ENCODE measurements at regions not wholly inside any gene's neighbourhood (a gene's known extent, or its start where the extent isn't known, plus 50 kb on each side); places are given as distances from the start of the nearest gene placed in this dataset.

GRCh38 chr16:76612497-76612896 lies 335.3 kb downstream of the CNTNAP4 start:
- Histone ChIP-seq H3K4me3 (ENCODE audit: low read depth in 1 of 2, low read length in 2 of 2) (no peak overlapping the region), H3K36me3 (ENCODE audit: control insufficient read depth in 2 of 2, insufficient read depth in 2 of 2, low read length in 1 of 2) (no peaks in the 10 kb centered on the region), H3K9me3 (ENCODE audit: control insufficient read depth in 2 of 2, insufficient read depth in 1 of 2, low read depth in 1 of 2, low read length in 1 of 2) (no peaks in the 10 kb centered on the region), H3K4me1 (ENCODE audit: control insufficient read depth in 2 of 2, insufficient read depth in 2 of 2, low read length in 1 of 2) (no peaks in the 10 kb centered on the region), H3K27ac (ENCODE audit: low read depth in 2 of 2, low read length in 1 of 2) (no peak overlapping the region), H3K27me3 (ENCODE audit: control insufficient read depth in 1 of 2, insufficient read depth in 2 of 2, low read length in 2 of 2) (no peaks in the 10 kb centered on the region)
- WGBS, 2 donors, result 47 to 68% methylated on average over 1 of the region's 1 CpG

- Histone ChIP-seq H3K4me1 (ENCODE audit: control insufficient read depth in 2 of 2, insufficient read depth in 2 of 2, low read length in 1 of 2) (no peaks in the 10 kb centered on the region), H3K27ac (ENCODE audit: low read depth in 2 of 2, low read length in 1 of 2) (no peak overlapping the region), H3K4me3 (ENCODE audit: low read depth in 1 of 2, low read length in 2 of 2) (no peak overlapping the region), H3K36me3 (ENCODE audit: control insufficient read depth in 2 of 2, insufficient read depth in 2 of 2, low read length in 1 of 2) (no peaks in the 10 kb centered on the region), H3K27me3 (ENCODE audit: control insufficient read depth in 1 of 2, insufficient read depth in 2 of 2, low read length in 2 of 2) (no peaks in the 10 kb centered on the region), H3K9me3 (ENCODE audit: control insufficient read depth in 2 of 2, insufficient read depth in 1 of 2, low read depth in 1 of 2, low read length in 1 of 2) (no peaks in the 10 kb centered on the region)
Measured at GRCh38 chr16:76614269-76614668, 337.1 kb downstream of the CNTNAP4 start.

GRCh38 chr16:76622876-76623275 lies 345.7 kb downstream of the CNTNAP4 start:
- Histone ChIP-seq H3K9me3 (ENCODE audit: control insufficient read depth in 2 of 2, insufficient read depth in 1 of 2, low read depth in 1 of 2, low read length in 1 of 2) (no peaks in the 10 kb centered on the region), H3K4me1 (ENCODE audit: control insufficient read depth in 2 of 2, insufficient read depth in 2 of 2, low read length in 1 of 2) (no peaks in the 10 kb centered on the region), H3K4me3 (ENCODE audit: low read depth in 1 of 2, low read length in 2 of 2) (no peak overlapping the region), H3K27me3 (ENCODE audit: control insufficient read depth in 1 of 2, insufficient read depth in 2 of 2, low read length in 2 of 2) (no peaks in the 10 kb centered on the region), H3K36me3 (ENCODE audit: control insufficient read depth in 2 of 2, insufficient read depth in 2 of 2, low read length in 1 of 2) (no peaks in the 10 kb centered on the region), H3K27ac (ENCODE audit: low read depth in 2 of 2, low read length in 1 of 2) (no peak overlapping the region)
- 64 to 72% methylated on average over 3 of the region's 3 CpGs for WGBS, 2 donors

- Histone ChIP-seq H3K27me3 (ENCODE audit: control insufficient read depth in 1 of 2, insufficient read depth in 2 of 2, low read length in 2 of 2) (no peaks in the 10 kb centered on the region), H3K4me1 (ENCODE audit: control insufficient read depth in 2 of 2, insufficient read depth in 2 of 2, low read length in 1 of 2) (no peaks in the 10 kb centered on the region), H3K27ac (ENCODE audit: low read depth in 2 of 2, low read length in 1 of 2) (no peak overlapping the region), H3K36me3 (ENCODE audit: control insufficient read depth in 2 of 2, insufficient read depth in 2 of 2, low read length in 1 of 2) (no peaks in the 10 kb centered on the region), H3K4me3 (ENCODE audit: low read depth in 1 of 2, low read length in 2 of 2) (peak overlapping the region in 1 of 2 donors; percentile 29), H3K9me3 (ENCODE audit: control insufficient read depth in 2 of 2, insufficient read depth in 1 of 2, low read depth in 1 of 2, low read length in 1 of 2) (peaks cover 4 to 7% of the 10 kb centered on the region in 2 donors)
- 79 to 82% methylated on average over 31 to 36 of the region's 36 CpGs for WGBS, 2 donors
Measured at GRCh38 chr16:76634847-76635697, 357.9 kb downstream of the CNTNAP4 start.

- WGBS, 2 donors, result 47 to 48% methylated on average over 10 of the region's 10 CpGs
- H3K4me3 ChIP-seq (ENCODE audit: low read depth in 1 of 2, low read length in 2 of 2), result no peak overlapping the region
- H3K9me3 ChIP-seq (ENCODE audit: control insufficient read depth in 2 of 2, insufficient read depth in 1 of 2, low read depth in 1 of 2, low read length in 1 of 2), result peaks cover 2 to 3% of the 10 kb centered on the region in 2 donors
Measured at GRCh38 chr16:76639685-76640289, 362.6 kb downstream of the CNTNAP4 start.

GRCh38 chr16:76650582-76650981 lies 373.4 kb downstream of the CNTNAP4 start:
- no peaks in the 10 kb centered on the region for H3K9me3 ChIP-seq (ENCODE audit: control insufficient read depth in 2 of 2, insufficient read depth in 1 of 2, low read depth in 1 of 2, low read length in 1 of 2)
- H3K36me3 ChIP-seq (ENCODE audit: control insufficient read depth in 2 of 2, insufficient read depth in 2 of 2, low read length in 1 of 2), result no peaks in the 10 kb centered on the region

More at GRCh38 chr16:76639685-76640289, 362.6 kb downstream of the CNTNAP4 start:
- H3K27ac ChIP-seq (ENCODE audit: low read depth in 2 of 2, low read length in 1 of 2), result no peak overlapping the region
- no peaks in the 10 kb centered on the region for H3K27me3 ChIP-seq (ENCODE audit: control insufficient read depth in 1 of 2, insufficient read depth in 2 of 2, low read length in 2 of 2)
- H3K36me3 ChIP-seq (ENCODE audit: control insufficient read depth in 2 of 2, insufficient read depth in 2 of 2, low read length in 1 of 2), result no peaks in the 10 kb centered on the region
- no peaks in the 10 kb centered on the region for H3K4me1 ChIP-seq (ENCODE audit: control insufficient read depth in 2 of 2, insufficient read depth in 2 of 2, low read length in 1 of 2)

GRCh38 chr16:76653390-76654026 lies 376.3 kb downstream of the CNTNAP4 start:
- Histone ChIP-seq H3K4me3 (ENCODE audit: low read depth in 1 of 2, low read length in 2 of 2) (no peak overlapping the region), H3K4me1 (ENCODE audit: control insufficient read depth in 2 of 2, insufficient read depth in 2 of 2, low read length in 1 of 2) (no peaks in the 10 kb centered on the region), H3K27ac (ENCODE audit: low read depth in 2 of 2, low read length in 1 of 2) (no peak overlapping the region), H3K36me3 (ENCODE audit: control insufficient read depth in 2 of 2, insufficient read depth in 2 of 2, low read length in 1 of 2) (no peaks in the 10 kb centered on the region), H3K27me3 (ENCODE audit: control insufficient read depth in 1 of 2, insufficient read depth in 2 of 2, low read length in 2 of 2) (no peaks in the 10 kb centered on the region), H3K9me3 (ENCODE audit: control insufficient read depth in 2 of 2, insufficient read depth in 1 of 2, low read depth in 1 of 2, low read length in 1 of 2) (no peaks in the 10 kb centered on the region)
- WGBS, 2 donors, result 2 to 4% methylated on average over 3 of the region's 3 CpGs

More at GRCh38 chr16:76650582-76650981, 373.4 kb downstream of the CNTNAP4 start:
- 72 to 79% methylated on average over 3 of the region's 3 CpGs for WGBS, 2 donors
- Histone ChIP-seq H3K4me1 (ENCODE audit: control insufficient read depth in 2 of 2, insufficient read depth in 2 of 2, low read length in 1 of 2) (no peaks in the 10 kb centered on the region), H3K27me3 (ENCODE audit: control insufficient read depth in 1 of 2, insufficient read depth in 2 of 2, low read length in 2 of 2) (no peaks in the 10 kb centered on the region), H3K4me3 (ENCODE audit: low read depth in 1 of 2, low read length in 2 of 2) (no peak overlapping the region), H3K27ac (ENCODE audit: low read depth in 2 of 2, low read length in 1 of 2) (no peak overlapping the region)

GRCh38 chr16:76654088-76654820 lies 377.1 kb downstream of the CNTNAP4 start:
- no peaks in the 10 kb centered on the region for H3K36me3 ChIP-seq (ENCODE audit: control insufficient read depth in 2 of 2, insufficient read depth in 2 of 2, low read length in 1 of 2)
- no peaks in the 10 kb centered on the region for H3K27me3 ChIP-seq (ENCODE audit: control insufficient read depth in 1 of 2, insufficient read depth in 2 of 2, low read length in 2 of 2)
- H3K4me3 ChIP-seq (ENCODE audit: low read depth in 1 of 2, low read length in 2 of 2), result no peak overlapping the region
- H3K9me3 ChIP-seq (ENCODE audit: control insufficient read depth in 2 of 2, insufficient read depth in 1 of 2, low read depth in 1 of 2, low read length in 1 of 2), result no peaks in the 10 kb centered on the region
- WGBS, 2 donors, result 41 to 42% methylated on average over 4 of the region's 4 CpGs
- H3K4me1 ChIP-seq (ENCODE audit: control insufficient read depth in 2 of 2, insufficient read depth in 2 of 2, low read length in 1 of 2), result no peaks in the 10 kb centered on the region
- H3K27ac ChIP-seq (ENCODE audit: low read depth in 2 of 2, low read length in 1 of 2), result no peak overlapping the region

- Histone ChIP-seq H3K9me3 (ENCODE audit: control insufficient read depth in 2 of 2, insufficient read depth in 1 of 2, low read depth in 1 of 2, low read length in 1 of 2) (no peaks in the 10 kb centered on the region), H3K4me1 (ENCODE audit: control insufficient read depth in 2 of 2, insufficient read depth in 2 of 2, low read length in 1 of 2) (no peaks in the 10 kb centered on the region), H3K27me3 (ENCODE audit: control insufficient read depth in 1 of 2, insufficient read depth in 2 of 2, low read length in 2 of 2) (no peaks in the 10 kb centered on the region), H3K27ac (ENCODE audit: low read depth in 2 of 2, low read length in 1 of 2) (no peak overlapping the region), H3K4me3 (ENCODE audit: low read depth in 1 of 2, low read length in 2 of 2) (no peak overlapping the region), H3K36me3 (ENCODE audit: control insufficient read depth in 2 of 2, insufficient read depth in 2 of 2, low read length in 1 of 2) (no peaks in the 10 kb centered on the region)
- 68 to 70% methylated on average over 6 of the region's 6 CpGs for WGBS, 2 donors
Measured at GRCh38 chr16:76656994-76657393, 379.8 kb downstream of the CNTNAP4 start.
